H1 (cell line): ENCODE measurements at regions not wholly inside any gene's neighbourhood (a gene's known extent, or its start where the extent isn't known, plus 50 kb on each side); places are given as distances from the start of the nearest gene placed in this dataset.

Experiments
- HDAC6 ChIP-seq: IDR thresholded peaks from one replicate; pipeline ENCODE4 v1.7.1; 2012; ENCODE audit warnings: low read depth, mild to moderate bottlenecking, inconsistent platforms, low read length, moderate library complexity
- PHF8 ChIP-seq: fragments of 200-600 bp; sonication (generic); conservative IDR thresholded peaks from 2 replicates; pipeline ENCODE4 v1.7.1; 2012; ENCODE audit warnings: low read depth, mild to moderate bottlenecking, inconsistent platforms, low read length, moderate library complexity
- RAD21 ChIP-seq, 2 experiments: IDR thresholded peaks in 1 of 2; conservative IDR thresholded peaks in 1 of 2; 2 replicates each; pipeline ENCODE4 v1.6.1; 2011; ENCODE audit warnings: low read depth in 2 of 2, low read length in 2 of 2, improper control_type of control experiment in 1 of 2, inconsistent platforms in 1 of 2, mild to moderate bottlenecking in 1 of 2, moderate library complexity in 1 of 2
- TF ChIP-seq, protein P1 (sequence below): fragments of 300-600 bp; sonication (generic); IDR thresholded peaks from 2 replicates; pipeline ENCODE4 v1.7.1; 2012; ENCODE audit warnings: low read length, moderate library complexity, mild to moderate bottlenecking, inconsistent platforms; ENCODE audit not compliant: insufficient replicate concordance

DNA sequence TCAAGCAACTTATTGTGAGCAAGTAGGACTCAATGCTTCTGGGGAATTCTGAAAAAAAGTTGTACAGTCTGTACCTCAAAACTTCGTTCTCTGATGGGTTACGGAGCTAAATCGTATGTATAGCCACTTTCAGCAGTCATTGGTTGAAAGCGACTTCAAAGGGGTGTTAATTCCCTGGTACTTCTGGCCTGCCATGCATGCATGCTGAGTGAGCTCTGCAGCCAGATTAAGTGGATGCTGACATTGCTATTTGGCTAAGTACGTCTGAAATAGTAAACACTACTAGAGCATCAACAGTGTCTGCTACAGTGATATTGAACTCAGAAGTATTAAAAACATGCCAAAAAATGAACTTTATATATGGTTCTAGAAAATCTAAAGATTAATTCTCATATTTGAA, 1183.1 kb upstream of the PCDH20 start (continued):
- TF ChIP-seq, protein P1, sequence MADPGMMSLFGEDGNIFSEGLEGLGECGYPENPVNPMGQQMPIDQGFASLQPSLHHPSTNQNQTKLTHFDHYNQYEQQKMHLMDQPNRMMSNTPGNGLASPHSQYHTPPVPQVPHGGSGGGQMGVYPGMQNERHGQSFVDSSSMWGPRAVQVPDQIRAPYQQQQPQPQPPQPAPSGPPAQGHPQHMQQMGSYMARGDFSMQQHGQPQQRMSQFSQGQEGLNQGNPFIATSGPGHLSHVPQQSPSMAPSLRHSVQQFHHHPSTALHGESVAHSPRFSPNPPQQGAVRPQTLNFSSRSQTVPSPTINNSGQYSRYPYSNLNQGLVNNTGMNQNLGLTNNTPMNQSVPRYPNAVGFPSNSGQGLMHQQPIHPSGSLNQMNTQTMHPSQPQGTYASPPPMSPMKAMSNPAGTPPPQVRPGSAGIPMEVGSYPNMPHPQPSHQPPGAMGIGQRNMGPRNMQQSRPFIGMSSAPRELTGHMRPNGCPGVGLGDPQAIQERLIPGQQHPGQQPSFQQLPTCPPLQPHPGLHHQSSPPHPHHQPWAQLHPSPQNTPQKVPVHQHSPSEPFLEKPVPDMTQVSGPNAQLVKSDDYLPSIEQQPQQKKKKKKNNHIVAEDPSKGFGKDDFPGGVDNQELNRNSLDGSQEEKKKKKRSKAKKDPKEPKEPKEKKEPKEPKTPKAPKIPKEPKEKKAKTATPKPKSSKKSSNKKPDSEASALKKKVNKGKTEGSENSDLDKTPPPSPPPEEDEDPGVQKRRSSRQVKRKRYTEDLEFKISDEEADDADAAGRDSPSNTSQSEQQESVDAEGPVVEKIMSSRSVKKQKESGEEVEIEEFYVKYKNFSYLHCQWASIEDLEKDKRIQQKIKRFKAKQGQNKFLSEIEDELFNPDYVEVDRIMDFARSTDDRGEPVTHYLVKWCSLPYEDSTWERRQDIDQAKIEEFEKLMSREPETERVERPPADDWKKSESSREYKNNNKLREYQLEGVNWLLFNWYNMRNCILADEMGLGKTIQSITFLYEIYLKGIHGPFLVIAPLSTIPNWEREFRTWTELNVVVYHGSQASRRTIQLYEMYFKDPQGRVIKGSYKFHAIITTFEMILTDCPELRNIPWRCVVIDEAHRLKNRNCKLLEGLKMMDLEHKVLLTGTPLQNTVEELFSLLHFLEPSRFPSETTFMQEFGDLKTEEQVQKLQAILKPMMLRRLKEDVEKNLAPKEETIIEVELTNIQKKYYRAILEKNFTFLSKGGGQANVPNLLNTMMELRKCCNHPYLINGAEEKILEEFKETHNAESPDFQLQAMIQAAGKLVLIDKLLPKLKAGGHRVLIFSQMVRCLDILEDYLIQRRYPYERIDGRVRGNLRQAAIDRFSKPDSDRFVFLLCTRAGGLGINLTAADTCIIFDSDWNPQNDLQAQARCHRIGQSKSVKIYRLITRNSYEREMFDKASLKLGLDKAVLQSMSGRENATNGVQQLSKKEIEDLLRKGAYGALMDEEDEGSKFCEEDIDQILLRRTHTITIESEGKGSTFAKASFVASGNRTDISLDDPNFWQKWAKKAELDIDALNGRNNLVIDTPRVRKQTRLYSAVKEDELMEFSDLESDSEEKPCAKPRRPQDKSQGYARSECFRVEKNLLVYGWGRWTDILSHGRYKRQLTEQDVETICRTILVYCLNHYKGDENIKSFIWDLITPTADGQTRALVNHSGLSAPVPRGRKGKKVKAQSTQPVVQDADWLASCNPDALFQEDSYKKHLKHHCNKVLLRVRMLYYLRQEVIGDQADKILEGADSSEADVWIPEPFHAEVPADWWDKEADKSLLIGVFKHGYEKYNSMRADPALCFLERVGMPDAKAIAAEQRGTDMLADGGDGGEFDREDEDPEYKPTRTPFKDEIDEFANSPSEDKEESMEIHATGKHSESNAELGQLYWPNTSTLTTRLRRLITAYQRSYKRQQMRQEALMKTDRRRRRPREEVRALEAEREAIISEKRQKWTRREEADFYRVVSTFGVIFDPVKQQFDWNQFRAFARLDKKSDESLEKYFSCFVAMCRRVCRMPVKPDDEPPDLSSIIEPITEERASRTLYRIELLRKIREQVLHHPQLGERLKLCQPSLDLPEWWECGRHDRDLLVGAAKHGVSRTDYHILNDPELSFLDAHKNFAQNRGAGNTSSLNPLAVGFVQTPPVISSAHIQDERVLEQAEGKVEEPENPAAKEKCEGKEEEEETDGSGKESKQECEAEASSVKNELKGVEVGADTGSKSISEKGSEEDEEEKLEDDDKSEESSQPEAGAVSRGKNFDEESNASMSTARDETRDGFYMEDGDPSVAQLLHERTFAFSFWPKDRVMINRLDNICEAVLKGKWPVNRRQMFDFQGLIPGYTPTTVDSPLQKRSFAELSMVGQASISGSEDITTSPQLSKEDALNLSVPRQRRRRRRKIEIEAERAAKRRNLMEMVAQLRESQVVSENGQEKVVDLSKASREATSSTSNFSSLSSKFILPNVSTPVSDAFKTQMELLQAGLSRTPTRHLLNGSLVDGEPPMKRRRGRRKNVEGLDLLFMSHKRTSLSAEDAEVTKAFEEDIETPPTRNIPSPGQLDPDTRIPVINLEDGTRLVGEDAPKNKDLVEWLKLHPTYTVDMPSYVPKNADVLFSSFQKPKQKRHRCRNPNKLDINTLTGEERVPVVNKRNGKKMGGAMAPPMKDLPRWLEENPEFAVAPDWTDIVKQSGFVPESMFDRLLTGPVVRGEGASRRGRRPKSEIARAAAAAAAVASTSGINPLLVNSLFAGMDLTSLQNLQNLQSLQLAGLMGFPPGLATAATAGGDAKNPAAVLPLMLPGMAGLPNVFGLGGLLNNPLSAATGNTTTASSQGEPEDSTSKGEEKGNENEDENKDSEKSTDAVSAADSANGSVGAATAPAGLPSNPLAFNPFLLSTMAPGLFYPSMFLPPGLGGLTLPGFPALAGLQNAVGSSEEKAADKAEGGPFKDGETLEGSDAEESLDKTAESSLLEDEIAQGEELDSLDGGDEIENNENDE: no peak
- TF ChIP-seq RAD21 (IDR thresholded peaks at IDR 0.05 in 1 of 2, conservative IDR thresholded peaks at IDR 0.05 in 1 of 2; ENCODE audit: low read depth in 2 of 2, low read length in 2 of 2): no peak
- no peak for TF ChIP-seq HDAC6
- no peak for TF ChIP-seq PHF8
